ENCODE measurements at regions not wholly inside any gene's neighbourhood (a gene's known extent, or its start where the extent isn't known, plus 50 kb on each side); places are given as distances from the start of the nearest gene placed in this dataset.

- no peak overlapping the region for H3K4me3 ChIP-seq
- no peaks in the 10 kb centered on the region for H3K4me1 ChIP-seq (ENCODE audit: low read depth)
- TF ChIP-seq CTCF (IDR thresholded peaks at IDR 0.05), result no peak
- no peaks in the 10 kb centered on the region for H3K9me3 ChIP-seq
- ATAC-seq (peak; percentile 46), DNase-seq (no peak)
- no peaks in the 10 kb centered on the region for H3K36me3 ChIP-seq (ENCODE audit: low read depth)
- intact Hi-C loops (cut with DNase I, micrococcal nuclease), result no loop called here
These were observed 96.4 kb downstream of the DIRAS2 start for GRCh38 chr9:90546200-90546599.

- Histone ChIP-seq H3K36me3 (ENCODE audit: low read depth) (no peaks in the 10 kb centered on the region), H3K4me3 (no peak overlapping the region), H3K4me1 (ENCODE audit: low read depth) (no peaks in the 10 kb centered on the region), H3K9me3 (no peaks in the 10 kb centered on the region)
- intact Hi-C loops (cut with DNase I, micrococcal nuclease), result no loop called here
- ATAC-seq (no peak), DNase-seq (no peak)
- no peak for TF ChIP-seq CTCF (IDR thresholded peaks at IDR 0.05)
These were observed 94.7 kb downstream of the DIRAS2 start for GRCh38 chr9:90547896-90548295.

GRCh38 chr9:90552317-90552716, 90.3 kb downstream of the DIRAS2 start:
- TF ChIP-seq CTCF (IDR thresholded peaks at IDR 0.05), result no peak
- DNase-seq (peak in 1 of 3 donors; percentile 7), ATAC-seq (no peak)
- Histone ChIP-seq H3K36me3 (ENCODE audit: low read depth) (no peaks in the 10 kb centered on the region), H3K9me3 (no peaks in the 10 kb centered on the region), H3K4me1 (ENCODE audit: low read depth) (no peaks in the 10 kb centered on the region), H3K4me3 (no peak overlapping the region)
- intact Hi-C loops (cut with DNase I, micrococcal nuclease), result no loop called here

- H3K4me1 ChIP-seq (ENCODE audit: low read depth), result no peaks in the 10 kb centered on the region
- H3K9me3 ChIP-seq, result no peaks in the 10 kb centered on the region
- H3K36me3 ChIP-seq (ENCODE audit: low read depth), result no peaks in the 10 kb centered on the region
- no peak overlapping the region for H3K4me3 ChIP-seq
- DNase-seq (no peak), ATAC-seq (peak; percentile 17)
- intact Hi-C loops (cut with DNase I, micrococcal nuclease), result no loop called here
- TF ChIP-seq CTCF (IDR thresholded peaks at IDR 0.05), result no peak
These were observed 87.1 kb downstream of the DIRAS2 start for GRCh38 chr9:90555351-90556057.

GRCh38 chr9:90556897-90557675, 85.5 kb downstream of the DIRAS2 start:
- intact Hi-C loops (cut with DNase I, micrococcal nuclease), result no loop called here

More at GRCh38 chr9:90556897-90557675, 85.5 kb downstream of the DIRAS2 start:
- ATAC-seq (no peak), DNase-seq (no peak)
- Histone ChIP-seq H3K4me3 (no peak overlapping the region), H3K9me3 (no peaks in the 10 kb centered on the region), H3K36me3 (ENCODE audit: low read depth) (no peaks in the 10 kb centered on the region), H3K4me1 (ENCODE audit: low read depth) (no peaks in the 10 kb centered on the region)
- no peak for TF ChIP-seq CTCF (IDR thresholded peaks at IDR 0.05)
